ENCODE measurements at regions not wholly inside any gene's neighbourhood (a gene's known extent, or its start where the extent isn't known, plus 50 kb on each side); places are given as distances from the start of the nearest gene placed in this dataset.

DNA sequence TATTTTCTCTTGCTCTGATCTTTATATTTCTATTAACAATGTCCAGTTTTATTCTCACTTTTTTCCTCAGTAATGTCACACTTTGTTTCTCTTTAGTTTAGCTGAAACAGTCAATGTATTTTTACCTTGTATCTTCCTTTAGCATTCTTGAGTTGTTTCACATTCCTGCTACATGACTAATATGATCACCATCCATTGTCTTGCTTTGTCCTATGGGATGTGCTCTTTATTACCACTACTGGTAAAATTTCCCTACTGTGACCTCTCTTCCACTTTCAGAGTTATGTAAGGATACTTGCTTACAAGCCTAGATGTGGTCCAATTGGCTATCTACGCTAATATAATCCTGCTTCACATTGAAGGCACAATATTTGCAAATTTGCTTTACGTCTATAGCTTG, 457.9 kb downstream of the PIK3C3 start:
- WGBS, 2 donors: 81 to 92% methylated on average over 2 of the region's 2 CpGs
- no peaks in the 10 kb centered on the region for H3K36me3 ChIP-seq
- no peak for DNase-seq
- H3K27me3 ChIP-seq: no peaks in the 10 kb centered on the region
- no peaks in the 10 kb centered on the region for H3K4me1 ChIP-seq
- H3K4me3 ChIP-seq: no peak overlapping the region
- H3K9me3 ChIP-seq: peaks cover 0 to 15% (median 0%) of the 10 kb centered on the region in 4 donors
- TF ChIP-seq POLR2AphosphoS5 (IDR thresholded peaks at IDR 0.05): no peak
- no peak for TF ChIP-seq EP300 (IDR thresholded peaks at IDR 0.05)
- no peak for TF ChIP-seq POLR2A (IDR thresholded peaks at IDR 0.05)
- TF ChIP-seq CTCF (IDR thresholded peaks at IDR 0.05): no peak
- no peak overlapping the region for H3K27ac ChIP-seq
- ATAC-seq (ENCODE audit: low FRiP score in 2 of 2): no peak

DNA sequence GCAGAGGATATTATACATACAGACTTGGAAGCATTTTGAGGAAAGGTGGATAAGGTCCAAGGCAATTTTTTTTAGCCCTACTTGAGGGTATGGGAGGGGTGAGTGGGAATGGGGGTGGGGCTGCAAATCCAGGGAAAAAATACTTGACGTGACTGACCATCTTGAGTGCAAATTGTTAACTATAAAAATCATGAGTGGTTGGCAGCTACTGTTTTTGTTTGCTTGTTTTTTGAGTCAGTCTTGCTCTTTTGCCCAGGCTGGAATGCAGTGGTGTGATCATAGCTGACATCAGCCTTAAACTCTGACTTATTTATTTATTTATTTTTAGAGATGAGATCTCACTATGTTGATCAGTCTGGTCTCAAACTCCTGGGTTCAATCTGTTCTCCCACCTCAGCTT, 458.8 kb downstream of the PIK3C3 start:
- DNase-seq (no peak), ATAC-seq (ENCODE audit: low FRiP score in 2 of 2) (peak in 1 of 2 donors; percentile 61)
- no peak for TF ChIP-seq POLR2A (IDR thresholded peaks at IDR 0.05)
- no peak for TF ChIP-seq EP300 (IDR thresholded peaks at IDR 0.05)
- no peak for TF ChIP-seq CTCF (IDR thresholded peaks at IDR 0.05)
- TF ChIP-seq POLR2AphosphoS5 (IDR thresholded peaks at IDR 0.05): no peak
- Histone ChIP-seq H3K4me3 (no peak overlapping the region), H3K36me3 (no peaks in the 10 kb centered on the region), H3K4me1 (no peaks in the 10 kb centered on the region), H3K9me3 (peaks cover 0 to 9% (median 0%) of the 10 kb centered on the region in 4 donors), H3K27ac (no peak overlapping the region), H3K27me3 (no peaks in the 10 kb centered on the region)
- 47 to 56% methylated on average over 1 of the region's 1 CpG for WGBS, 2 donors

DNA sequence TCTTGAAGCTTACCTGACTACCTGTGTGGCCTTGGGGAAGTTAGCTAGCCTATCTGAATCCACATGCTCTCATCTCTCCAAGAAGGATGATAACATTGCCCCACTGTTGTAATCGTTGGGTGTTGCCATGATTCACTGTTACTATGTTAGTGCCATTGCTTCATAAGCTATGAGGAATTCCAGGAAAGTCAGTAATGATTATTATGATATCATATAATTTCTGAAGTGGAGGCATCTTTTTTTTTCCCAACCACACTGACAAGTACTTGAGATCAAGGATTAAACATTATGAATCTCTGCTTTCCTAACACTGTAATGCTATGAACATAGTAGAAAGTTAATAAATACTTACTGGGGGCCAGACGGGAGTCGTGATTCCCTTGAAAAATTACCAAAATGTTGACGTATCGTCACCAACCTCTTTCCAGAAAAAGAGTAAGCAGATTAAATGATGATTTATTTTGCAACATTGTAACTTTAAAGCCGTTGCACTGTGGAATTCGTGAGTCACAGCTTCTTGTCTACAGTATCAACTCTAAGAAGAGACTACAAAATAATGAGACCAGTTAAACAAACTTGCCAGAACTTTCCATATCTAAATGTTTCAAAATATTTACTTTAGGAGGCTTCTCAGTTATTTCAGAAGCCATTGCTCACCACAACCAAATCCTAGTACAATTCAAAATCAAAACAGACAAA, 459.9 kb downstream of the PIK3C3 start:
- 73 to 75% methylated on average over 7 of the region's 7 CpGs for WGBS, 2 donors
- Histone ChIP-seq H3K9me3 (peaks cover 0 to 1% (median 0%) of the 10 kb centered on the region in 4 donors), H3K4me1 (no peaks in the 10 kb centered on the region), H3K27me3 (no peaks in the 10 kb centered on the region), H3K27ac (no peak overlapping the region), H3K36me3 (no peaks in the 10 kb centered on the region), H3K4me3 (no peak overlapping the region)
- no peak for TF ChIP-seq CTCF (IDR thresholded peaks at IDR 0.05)
- no peak for TF ChIP-seq EP300 (IDR thresholded peaks at IDR 0.05)
- TF ChIP-seq POLR2A (IDR thresholded peaks at IDR 0.05): no peak
- no peak for TF ChIP-seq POLR2AphosphoS5 (IDR thresholded peaks at IDR 0.05)
- DNase-seq (no peak), ATAC-seq (ENCODE audit: low FRiP score in 2 of 2) (peak in 1 of 2 donors; percentile 91)

DNA sequence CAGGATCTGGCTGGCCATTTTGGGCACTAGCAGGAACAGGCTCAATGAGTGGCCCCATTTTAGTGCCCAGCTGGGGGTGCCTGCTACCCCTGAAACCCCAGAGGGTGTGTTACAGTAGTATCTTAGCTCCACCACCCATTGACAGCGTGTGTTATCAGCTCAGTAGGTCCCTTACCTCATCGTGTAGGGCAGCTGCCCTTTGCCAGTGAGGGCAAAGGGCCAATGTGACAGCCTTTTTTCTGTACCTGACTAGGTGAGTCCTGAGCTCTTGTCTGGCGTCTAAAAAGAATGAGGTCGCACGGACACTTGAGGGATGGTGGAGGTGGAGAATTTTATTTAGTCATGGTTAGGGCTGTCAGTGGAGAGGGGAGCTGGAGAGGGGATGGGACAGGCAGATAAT, 462.2 kb downstream of the PIK3C3 start:
- TF ChIP-seq POLR2A (IDR thresholded peaks at IDR 0.05) (no peak), CTCF (IDR thresholded peaks at IDR 0.05) (no peak), POLR2AphosphoS5 (IDR thresholded peaks at IDR 0.05) (no peak), EP300 (IDR thresholded peaks at IDR 0.05) (no peak)
- DNase-seq (no peak), ATAC-seq (ENCODE audit: low FRiP score in 2 of 2) (no peak)
- H3K27ac ChIP-seq: no peak overlapping the region
- no peaks in the 10 kb centered on the region for H3K9me3 ChIP-seq
- 72 to 91% methylated on average over 4 to 5 of the region's 5 CpGs for WGBS, 2 donors
- no peaks in the 10 kb centered on the region for H3K27me3 ChIP-seq
- H3K4me1 ChIP-seq: no peaks in the 10 kb centered on the region
- H3K36me3 ChIP-seq: no peaks in the 10 kb centered on the region
- H3K4me3 ChIP-seq: no peak overlapping the region

DNA sequence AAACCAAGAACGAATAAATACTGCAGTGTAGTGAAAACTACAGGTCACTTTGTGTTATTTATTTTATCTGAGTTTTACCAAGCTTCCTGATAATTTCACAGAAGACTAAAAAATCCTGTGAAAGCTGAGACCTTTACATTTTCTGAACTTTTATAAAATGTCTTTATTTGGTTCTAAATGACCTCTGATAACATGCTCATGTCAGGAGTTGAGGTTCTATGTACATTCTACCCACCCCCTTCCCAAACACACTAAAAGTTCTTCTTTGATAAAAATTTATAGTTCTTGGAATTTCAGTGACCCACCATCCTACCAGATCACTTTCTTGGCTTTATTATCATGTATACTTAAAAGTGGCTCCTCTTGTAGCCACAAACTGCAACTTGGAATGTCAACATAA, 463.1 kb downstream of the PIK3C3 start:
- H3K4me1 ChIP-seq: no peaks in the 10 kb centered on the region
- ATAC-seq (ENCODE audit: low FRiP score in 2 of 2) (no peak), DNase-seq (no peak)
- H3K27me3 ChIP-seq: no peaks in the 10 kb centered on the region
- no peaks in the 10 kb centered on the region for H3K9me3 ChIP-seq
- no peak overlapping the region for H3K27ac ChIP-seq
- 52 to 59% methylated on average over 1 of the region's 1 CpG for WGBS, 2 donors
- H3K36me3 ChIP-seq: no peaks in the 10 kb centered on the region
- no peak for TF ChIP-seq CTCF (IDR thresholded peaks at IDR 0.05)
- no peak for TF ChIP-seq EP300 (IDR thresholded peaks at IDR 0.05)
- no peak for TF ChIP-seq POLR2A (IDR thresholded peaks at IDR 0.05)
- no peak for TF ChIP-seq POLR2AphosphoS5 (IDR thresholded peaks at IDR 0.05)
- no peak overlapping the region for H3K4me3 ChIP-seq

All from upper lobe of left lung (tissue), 6 donors.